GM19372 (cell line): ENCODE measurements at regions not wholly inside any gene's neighbourhood (a gene's known extent, or its start where the extent isn't known, plus 50 kb on each side); places are given as distances from the start of the nearest gene placed in this dataset.

Source experiments
- ATAC-seq: cut with Tn5 transposase; IDR thresholded peaks from one replicate; pipeline ENCODE4 v1.9.1; 2021; ENCODE audit warnings: mild to moderate bottlenecking, low read depth, moderate library complexity; ENCODE audit not compliant: unreplicated experiment

DNA sequence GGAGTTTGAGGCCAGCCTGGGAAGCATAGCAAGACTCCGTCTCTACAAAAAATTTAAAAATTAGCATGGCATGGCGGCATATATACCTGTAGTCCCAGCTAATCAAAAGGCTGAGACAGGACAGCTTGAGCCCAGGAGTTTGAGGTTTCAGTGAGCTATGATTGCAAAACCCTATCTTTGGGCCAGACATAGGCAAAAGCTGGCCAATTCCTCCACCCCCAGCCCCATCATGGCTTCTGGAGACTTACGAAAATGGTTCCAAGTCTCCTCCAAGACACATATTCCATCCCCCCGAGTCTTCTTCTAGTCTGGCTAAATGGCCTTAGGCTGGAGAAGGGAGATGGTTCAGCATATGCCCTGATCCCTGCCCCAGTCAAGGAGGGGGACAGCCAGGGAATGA, 172.8 kb upstream of the HAAO start:
- no peak for ATAC-seq

DNA sequence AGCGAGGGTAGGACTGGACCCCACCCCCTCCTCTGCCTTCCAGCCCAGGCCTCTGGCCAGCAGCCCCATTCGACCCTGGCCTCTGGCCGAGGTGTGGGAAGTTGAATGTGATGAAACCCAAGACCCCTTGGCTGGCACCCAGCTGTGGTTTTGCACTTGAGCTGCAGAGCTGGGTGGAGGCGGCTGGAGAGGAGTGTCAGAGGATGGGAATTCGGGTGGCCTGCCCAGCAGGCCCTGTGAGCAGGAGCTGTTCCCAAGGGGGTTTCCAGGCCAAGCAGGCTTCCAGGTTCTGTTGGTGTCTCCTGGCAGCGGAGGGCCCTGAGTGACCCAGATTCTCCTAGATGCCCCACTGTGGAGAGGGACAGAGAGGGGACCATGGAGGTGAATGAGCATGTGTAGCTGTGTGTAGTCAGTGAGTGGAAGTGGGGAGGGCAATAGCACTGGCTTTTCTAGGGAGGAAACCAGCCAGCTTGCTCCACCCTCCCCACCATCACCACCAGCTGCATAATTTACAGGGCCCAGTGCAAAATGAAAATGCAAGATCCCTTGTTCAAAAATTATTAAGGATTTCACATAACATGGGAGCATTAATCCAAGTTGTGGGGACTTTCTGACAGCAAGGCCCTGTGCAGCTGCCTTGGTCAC, 172.2 kb upstream of the HAAO start:
- ATAC-seq: no peak

DNA sequence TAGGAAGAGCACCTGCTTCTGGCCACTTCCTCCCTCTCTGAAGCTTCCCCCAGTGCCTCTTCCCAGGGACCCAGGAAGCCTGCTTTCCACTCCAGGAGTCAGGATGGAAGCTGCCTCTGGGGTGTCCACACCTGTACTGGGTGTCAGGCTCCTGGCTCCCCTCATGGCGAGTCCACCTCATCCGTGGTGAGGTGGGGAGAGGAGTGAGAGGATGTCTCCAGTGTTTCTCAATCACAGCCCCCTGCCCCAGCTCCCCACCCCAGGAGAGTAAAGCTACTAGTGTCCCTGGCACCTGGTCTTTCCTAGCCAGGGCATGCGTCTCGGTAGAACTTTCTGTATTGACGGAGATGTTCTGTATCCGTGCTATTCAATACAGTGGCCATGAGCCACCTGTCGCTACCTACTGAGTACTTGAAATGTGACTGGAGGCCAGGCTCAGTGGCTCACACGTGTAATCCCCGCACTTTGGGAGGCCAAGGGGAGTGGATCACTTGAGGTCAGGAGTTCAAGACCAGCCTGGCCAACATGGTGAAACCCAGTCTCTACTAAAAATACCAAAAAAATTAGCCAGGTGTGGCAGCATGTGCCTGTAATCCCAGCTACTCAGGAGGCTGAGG, 171.2 kb upstream of the HAAO start:
- ATAC-seq: no peak

DNA sequence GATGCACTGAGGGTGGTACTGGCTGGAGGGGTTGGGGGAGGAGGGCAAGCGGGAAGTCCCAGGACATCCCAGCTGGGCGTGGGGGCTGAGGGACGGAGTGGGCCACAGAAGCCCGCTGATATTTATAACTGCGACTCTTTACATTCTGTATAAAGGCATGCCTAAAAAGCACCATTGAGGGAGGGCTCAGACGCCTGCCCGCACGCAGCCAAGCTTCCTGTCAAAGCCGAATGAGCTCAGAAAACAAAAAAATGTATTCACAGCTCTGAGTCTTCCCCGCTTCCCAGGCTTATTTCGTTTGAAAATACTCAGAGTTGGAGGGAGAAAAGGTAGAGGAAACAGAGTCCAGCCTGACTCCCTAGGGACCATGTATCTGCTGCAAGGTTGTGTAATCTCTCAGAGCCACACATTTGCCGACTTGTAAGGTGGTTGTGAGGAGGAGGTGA, 170.1 kb upstream of the HAAO start:
- no peak for ATAC-seq

DNA sequence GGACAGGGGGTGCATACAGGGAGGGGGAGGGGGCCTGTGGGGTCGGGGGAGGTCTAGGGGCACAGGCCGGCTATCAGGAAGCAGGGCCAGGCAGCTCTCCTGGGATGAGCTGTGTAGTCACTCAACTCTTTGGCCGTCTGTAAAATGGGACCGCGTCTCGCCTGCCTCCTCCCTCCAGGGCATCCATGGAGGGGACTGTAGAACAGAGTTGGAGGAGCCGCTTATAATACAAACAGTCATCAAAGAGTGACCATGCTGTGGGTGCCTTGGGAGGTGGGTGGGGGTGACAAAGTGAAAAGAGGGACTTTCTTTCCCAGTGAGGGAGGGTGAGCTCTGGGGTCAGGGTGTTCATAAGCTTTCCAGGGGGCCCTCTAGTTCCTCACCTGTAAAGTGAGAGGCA, 169.6 kb upstream of the HAAO start:
- no peak for ATAC-seq

DNA sequence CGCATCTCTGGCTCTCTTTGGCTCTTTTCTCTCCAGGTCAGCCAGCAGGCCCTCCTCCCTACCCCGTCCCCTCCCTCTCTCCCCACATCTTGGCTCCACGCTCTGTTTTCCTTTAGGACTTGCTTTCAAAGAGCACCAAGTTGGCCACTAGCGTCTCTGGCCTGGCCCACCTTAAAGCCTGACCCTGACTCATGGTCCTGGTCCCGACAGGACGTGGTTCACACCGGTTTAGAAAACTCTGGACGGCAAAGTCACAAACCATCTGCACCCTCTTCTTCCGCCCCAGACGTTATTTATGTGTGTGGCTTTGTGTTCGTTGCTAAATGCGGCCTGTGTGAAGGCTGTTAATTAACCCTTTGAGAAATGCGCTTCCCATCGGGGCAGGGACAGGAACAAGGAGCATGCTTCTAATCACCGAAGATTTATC, 169.0 kb upstream of the HAAO start:
- no peak for ATAC-seq

DNA sequence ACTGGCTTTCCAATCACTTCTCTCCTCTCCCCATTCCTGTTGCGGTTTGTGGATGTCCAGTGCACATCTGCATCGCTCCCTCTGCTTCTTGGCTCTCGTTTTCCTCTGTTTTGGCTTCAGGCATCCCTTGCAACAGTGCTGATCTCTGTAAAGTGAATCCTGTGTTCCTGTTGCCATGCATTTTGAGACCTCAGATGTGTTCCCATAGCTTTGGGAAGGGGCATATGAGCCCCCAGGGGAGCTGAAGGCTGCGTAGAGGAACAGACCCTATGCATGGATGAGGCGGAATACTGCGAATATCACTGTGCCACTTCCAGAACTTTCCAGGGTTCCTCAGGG, 168.4 kb upstream of the HAAO start:
- ATAC-seq: no peak

DNA sequence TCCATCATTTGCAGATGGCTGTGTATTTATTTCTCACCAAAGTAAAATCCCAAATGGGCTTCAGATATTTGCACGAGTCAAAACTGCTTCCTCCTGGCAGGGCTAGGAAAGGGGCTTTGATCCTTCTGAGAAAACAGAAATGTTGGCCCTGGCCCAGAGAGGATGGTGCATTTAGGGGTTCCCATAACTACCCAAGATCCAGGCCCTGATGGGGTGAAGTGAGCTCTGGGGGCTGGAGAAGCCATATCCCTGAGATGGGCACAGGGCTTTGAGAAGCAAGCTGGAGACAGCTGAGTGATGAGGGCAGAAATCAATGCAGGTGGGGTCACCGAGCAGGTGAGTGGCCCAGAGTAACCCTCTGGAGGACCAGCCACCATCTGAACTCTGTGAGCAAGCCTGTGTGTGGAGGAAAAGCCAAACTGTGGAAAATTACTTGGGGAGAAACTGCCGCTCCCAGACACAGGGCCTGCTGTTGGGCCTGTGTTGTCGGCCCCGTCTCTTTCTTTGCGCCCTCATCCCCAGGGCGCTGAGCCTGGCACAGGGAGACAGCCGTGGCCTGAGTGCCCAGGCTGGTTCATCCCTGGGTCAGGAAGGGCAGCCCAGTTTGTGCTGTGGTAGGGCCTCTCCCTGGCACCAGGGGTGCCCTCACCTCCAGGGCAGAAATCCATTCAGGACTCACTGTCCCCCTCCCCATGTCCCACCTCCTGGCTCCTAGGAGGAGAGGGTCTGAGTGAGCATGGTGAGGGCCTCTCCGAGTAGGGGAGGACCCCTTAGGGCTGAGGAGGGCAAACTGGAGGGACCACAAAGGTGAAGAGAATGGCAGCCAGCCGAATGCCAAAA, 167.8 kb upstream of the HAAO start:
- no peak for ATAC-seq

DNA sequence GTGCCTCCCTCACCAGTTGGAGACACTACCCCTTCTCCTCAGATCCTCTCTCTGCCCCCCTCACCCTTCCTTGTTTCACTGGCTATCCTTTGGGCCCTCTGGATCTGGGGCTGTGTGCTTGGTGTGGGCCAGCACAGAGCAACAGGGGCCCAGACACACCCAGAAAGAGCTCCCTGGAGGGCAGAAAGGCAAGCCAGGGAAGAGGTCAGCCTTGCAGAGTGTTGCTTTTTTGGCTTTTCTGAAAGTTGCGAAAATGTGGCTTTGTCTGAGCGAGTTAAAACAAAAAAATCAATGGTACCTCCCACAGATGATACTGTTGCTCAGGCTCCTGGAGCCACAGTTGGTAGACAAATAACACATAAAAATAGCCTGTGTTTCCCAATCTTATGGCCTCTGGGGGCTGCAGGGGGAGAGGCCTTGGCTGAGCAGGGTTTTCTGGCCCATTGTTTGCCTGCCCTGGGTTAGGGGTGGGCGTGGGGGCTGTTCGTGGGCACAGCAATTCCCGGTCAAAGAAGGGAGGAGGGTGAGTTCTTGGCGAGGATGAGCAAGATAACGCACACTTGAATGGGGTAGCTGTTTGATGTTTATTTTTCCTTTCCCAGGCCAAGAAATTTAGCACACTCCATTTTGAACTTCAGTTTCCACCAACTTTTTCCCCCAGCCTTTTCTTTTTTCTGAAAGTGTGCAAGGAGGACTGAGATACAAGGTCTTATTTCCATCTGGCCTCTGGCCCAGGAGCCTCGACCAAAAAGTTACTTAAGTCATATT, 167.0 kb upstream of the HAAO start:
- ATAC-seq: no peak

DNA sequence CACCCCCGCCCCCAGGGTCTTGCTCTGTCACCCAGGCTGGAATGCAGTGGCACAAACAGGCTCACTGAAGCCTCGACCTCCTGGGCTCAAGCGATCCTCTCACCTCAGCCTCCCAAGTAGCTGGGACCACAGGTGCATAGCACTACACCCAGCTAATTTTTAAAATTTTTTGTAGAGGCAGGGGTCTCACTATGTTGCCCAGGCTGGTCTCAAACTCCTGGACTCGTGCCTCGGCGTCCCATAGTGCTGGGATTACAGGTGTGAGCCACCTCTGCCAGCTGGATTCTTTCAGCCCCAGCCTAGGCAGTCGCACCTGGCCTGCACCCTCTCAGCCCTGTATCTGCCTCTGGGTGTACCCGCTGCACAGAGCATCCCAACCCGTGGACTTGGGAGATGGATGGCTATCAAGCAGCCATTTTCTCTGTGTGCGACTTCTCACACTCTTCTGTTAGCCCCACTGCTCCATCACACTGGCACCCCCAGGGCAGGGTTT, 166.4 kb upstream of the HAAO start:
- ATAC-seq: no peak

DNA sequence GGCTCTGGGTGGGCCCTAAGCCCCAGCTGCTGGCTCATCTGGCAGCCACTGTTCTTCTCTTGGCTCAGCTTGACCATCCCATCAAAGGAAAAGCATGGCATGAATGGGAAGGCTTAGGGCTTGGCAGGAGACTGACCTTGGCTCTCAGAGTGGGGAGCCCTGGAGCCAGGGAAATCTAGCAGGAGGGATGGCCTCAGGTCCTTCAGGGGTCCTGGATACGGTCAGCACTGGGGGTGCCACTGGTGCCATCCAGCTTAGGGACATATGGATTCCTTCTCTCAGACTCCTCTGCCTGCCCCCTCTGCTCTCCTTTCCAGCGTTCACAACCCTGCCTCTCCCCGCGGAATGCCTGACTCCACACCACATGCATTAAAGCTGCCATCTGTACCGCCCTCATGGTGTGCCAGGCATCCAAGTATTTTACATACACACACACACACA, 165.5 kb upstream of the HAAO start:
- ATAC-seq: no peak

DNA sequence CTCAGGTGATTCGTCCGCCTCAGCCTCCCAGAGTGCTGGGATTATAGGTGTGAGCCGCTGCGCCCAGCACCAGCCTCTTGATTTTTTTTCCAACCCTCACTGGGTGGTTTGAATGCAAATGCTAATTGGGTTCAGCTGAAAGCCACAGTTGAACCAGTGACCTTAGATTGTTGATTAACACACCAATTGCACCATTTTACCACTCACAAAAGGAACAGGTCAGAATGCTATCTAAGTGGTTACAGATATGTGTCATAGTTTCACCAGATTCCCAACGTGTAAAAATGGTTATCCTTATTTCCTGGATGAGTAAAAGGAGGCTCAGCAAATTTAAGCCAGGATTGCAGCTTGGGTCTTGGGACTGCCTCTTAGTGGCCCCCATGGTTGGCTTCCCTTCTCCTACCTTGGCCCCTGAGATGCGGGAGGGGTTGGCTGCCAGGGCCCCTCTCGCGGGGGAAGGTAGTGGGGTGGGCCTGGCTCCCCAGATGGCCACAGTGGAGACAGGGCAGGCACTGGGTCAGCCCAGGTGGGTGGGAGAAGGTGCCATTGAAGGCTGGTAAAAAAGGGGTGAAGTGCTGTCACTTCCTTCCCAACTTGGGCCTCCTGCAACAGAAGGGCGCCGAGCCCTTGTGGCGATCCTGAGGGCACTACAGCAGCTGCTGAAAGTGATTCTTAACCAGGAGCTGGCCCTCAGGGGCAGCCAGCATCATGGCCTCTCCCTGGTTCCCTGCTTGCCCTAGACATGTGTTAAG, 164.9 kb upstream of the HAAO start:
- ATAC-seq: no peak

DNA sequence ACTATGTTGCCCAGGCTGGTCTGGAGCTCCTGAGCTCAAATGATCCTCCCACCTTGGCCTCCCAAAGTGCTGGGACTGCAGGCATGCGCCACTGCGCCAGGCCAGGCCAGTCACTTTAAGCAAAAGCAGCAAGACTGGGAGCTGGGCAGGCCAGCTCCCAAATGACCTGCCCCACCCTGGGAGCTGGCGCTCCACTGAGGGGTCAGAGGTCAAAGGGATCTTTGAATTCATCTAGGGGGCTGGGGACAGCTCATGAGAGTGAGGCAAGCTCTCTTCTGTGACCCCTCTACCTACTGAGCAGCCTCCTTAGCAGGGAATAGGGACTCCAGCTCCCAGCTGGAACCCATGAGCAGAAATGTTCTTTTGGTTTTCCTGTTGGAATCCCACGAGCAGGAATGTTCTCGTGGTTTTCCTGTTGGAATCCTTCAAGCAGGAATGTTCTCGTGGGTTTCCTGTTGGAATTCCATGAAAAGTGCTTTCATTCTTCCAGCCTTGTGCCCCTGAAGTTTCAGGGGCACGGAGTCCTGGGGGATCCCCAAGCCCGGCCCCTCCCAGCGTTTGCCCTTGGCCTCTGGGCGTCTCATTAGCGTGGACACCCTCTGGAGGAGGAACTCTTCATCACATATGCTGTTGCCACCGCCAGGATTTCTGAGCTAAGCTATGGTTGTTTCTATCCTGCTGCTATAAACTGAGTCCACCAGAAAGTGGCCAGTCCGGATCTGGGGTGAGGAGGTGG, 162.0 kb upstream of the HAAO start:
- ATAC-seq: no peak

DNA sequence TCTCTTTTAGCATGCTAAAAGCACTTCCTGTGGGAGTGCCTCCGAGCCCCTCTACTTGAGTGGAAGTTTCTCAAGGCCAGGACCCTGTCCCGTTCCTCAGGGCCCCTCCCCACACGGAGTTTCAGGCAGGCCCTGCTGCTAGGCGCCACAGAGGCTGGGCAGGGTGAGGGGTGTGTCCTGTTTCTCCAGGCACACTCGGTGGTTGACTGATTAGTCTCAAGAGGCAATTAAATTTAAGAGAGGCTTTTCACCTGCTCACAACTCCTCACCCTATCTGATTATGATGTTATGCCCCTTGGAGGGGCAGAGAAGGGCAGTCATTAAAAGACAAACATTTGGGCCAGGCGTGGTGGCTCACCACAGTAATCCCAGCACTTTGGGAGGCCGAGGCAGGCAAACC, 160.8 kb upstream of the HAAO start:
- no peak for ATAC-seq

DNA sequence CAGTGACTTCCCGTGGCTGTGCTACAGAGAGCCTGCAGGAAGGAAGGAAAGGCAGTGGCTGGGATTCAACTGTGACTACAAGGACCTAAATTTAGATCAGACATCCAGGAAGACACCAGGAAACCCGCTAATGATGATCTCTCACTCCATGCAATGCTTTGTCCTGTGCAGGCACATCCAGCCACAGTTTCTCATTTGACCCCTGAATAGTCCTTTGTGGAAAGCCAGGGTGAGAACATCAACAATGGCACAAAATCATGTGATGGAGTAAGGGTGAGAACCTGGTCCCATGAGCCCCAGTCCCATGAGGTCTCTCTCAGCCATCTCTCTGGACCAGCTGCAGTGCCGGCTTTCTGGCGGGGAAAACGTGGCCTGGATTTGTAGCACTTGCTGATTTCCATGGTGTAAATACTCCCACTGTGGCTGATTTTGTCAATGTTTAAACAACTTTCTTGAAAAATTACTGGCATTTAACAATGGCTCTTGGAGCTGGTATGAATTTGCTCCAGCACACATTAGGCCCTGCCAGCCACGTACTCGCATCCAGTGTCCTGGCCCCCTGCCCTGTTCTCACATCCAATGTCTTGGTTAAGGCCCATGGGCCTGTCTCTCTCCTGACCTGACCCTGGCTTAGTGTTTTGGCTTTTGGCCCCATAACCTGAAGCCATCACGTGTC, 159.0 kb upstream of the HAAO start:
- no peak for ATAC-seq

DNA sequence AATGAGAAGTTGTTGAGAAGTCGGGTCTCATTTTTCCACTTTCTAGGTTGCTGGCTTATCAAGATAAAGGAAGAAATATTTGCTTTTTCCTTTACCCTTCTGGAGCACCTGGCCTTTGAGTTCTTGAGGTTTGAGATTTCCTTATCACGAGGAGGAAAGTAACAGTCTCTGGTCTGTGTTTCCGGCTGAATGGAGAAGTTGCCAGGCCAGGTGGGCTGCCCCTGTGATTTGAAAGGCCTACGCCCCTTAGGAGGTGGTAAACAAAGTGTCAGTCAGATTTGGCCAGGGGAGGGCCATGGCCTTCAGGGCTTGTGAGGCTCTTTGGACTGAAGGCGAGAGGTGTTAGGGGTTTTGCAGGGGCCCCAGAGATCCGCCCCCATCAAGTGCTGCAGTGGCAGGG, 156.7 kb upstream of the HAAO start:
- no peak for ATAC-seq

DNA sequence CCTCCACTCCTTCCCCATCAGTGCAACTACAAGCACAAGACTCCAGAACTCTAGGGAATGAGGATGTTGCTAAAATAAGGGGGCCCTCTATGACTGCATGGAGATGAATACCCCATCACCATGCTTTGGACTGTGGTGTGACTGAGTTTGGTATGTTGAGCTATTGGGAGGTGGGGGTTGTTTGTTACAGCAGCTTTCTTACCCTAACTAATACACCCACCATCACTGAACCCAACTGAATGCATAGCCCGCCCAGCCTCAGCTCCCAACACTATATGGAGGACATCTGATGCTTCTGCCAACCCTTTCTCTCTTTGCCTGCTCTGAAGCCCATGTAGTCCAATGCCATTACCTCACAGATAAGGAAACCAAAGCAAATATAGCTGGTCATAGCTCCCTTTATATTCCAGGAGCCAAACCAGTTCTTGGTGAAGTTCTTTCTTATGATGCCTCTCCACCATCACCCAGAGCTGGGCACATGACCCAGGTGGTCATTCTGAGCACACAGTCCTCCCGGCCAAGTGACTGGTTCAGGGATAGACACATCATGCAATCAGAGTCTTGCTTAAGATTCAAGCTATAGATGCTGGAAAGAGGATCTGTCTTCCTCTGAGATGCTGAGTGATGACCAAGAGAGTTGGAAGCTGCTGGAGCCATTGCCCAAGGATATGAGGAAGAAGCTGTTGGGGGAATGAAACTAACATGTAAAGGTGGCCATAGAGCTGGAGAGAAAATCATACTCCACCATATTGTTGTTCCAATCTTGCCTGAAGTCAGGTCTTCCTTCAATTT, 155.6 kb upstream of the HAAO start:
- ATAC-seq: no peak

DNA sequence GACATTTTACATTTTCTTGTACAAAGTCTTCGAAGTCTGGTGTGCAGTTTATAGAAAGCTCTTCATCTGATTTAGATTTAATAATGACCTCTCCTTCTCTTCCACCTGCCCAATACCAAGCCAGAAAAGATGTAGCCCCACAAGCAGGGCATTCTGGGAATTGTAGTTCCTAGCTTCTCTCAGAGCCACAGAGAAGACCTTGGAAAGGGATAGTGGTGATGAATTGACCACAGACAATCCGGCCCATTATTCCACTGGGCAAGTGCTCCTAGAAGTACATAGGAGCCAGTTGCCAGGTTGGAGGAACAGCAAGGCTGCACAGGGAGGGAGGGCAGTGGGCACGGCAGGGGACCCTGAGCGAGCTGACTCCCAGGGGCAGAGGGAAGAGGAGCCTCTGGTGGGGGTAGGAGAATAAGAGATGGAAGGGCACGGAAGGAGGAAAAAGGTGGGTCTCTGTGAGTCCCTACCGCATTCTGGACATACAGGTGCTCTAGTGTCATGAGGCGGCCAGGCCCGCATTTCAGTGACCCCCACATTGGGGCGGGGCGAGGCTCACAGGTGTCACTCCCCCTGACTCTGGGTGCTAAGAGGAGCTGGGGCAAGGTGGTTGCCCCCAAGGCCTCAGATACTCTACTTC, 152.5 kb upstream of the HAAO start:
- no peak for ATAC-seq
